Endothelial cell of umbilical vein (primary cell): ENCODE measurements at regions not wholly inside any gene's neighbourhood (a gene's known extent, or its start where the extent isn't known, plus 50 kb on each side); places are given as distances from the start of the nearest gene placed in this dataset.

Experiments used
- CTCF ChIP-seq, 2 donors: IDR thresholded peaks; 1 replicate in 1 of 2; 2 replicates in 1 of 2; pipeline ENCODE4 v1.5.1; 2011; ENCODE audit warnings: low read length in 2 of 2, mild to moderate bottlenecking in 2 of 2, moderate library complexity in 2 of 2, control low read depth in 1 of 2, inconsistent platforms in 1 of 2, low read depth in 1 of 2; ENCODE audit not compliant: insufficient read depth in 1 of 2; ENCODE audit errors: extremely low read depth in 1 of 2
- EZH2 ChIP-seq: IDR thresholded peaks from 2 replicates; pipeline ENCODE4 v1.6.1; 2012; ENCODE audit warnings: borderline replicate concordance, low read depth, mild to moderate bottlenecking, moderate library complexity, low read length, inconsistent platforms; ENCODE audit not compliant: severe bottlenecking
- GATA2 ChIP-seq: IDR thresholded peaks from 2 replicates; pipeline ENCODE4 v1.7.0; 2011; ENCODE audit warnings: low read depth, mild to moderate bottlenecking, moderate library complexity, mixed read lengths, low read length; ENCODE audit not compliant: insufficient read length, insufficient read depth
- JUN ChIP-seq: IDR thresholded peaks from 2 replicates; pipeline ENCODE4 v1.6.1; 2011; ENCODE audit warnings: borderline replicate concordance, low read depth; ENCODE audit not compliant: insufficient read length, insufficient read depth
- MYC ChIP-seq: IDR thresholded peaks from one replicate; pipeline ENCODE4 v1.6.1; 2011; ENCODE audit warnings: mild to moderate bottlenecking, low read depth, low read length
- POLR2A ChIP-seq: IDR thresholded peaks from 2 replicates; pipeline ENCODE4 v1.6.1; 2012; ENCODE audit warnings: low read depth, mild to moderate bottlenecking, control low read depth, low read length
- POLR2AphosphoS5 ChIP-seq: IDR thresholded peaks from 2 replicates; pipeline ENCODE4 v1.6.1; 2012; ENCODE audit warnings: low read depth, mild to moderate bottlenecking, control low read depth, low read length, moderate library complexity; ENCODE audit not compliant: insufficient read depth

DNA sequence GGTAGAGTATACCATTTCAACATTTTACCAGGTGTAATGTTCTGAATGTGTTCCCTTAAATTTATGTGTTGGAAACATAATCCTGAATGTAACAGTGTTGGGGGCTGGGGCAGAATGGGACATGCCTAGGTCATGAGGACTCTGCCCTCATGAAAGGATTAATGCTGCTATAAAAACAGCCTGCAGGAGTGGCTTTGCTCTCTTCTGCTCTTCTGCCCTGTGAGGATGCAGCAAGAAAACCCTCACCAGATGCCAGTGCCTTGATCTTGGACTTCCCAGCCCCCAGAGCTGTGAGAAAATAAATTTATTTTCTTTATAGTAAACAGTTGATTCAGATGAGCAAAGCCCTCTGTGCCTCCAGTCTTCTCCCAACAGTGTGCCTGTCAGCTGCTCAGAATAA, 326.0 kb upstream of the ONECUT1 start:
- TF ChIP-seq CTCF (IDR thresholded peaks at IDR 0.05; ENCODE audit: extremely low read depth in 1 of 2, insufficient read depth in 1 of 2, low read depth in 1 of 2, low read length in 2 of 2), result no peak
- TF ChIP-seq EZH2, result no peak
- no peak for TF ChIP-seq MYC
- no peak for TF ChIP-seq POLR2A
- no peak for TF ChIP-seq JUN
- TF ChIP-seq GATA2, result no peak
- no peak for TF ChIP-seq POLR2AphosphoS5
